H1 (cell line): ENCODE measurements at regions not wholly inside any gene's neighbourhood (a gene's known extent, or its start where the extent isn't known, plus 50 kb on each side); places are given as distances from the start of the nearest gene placed in this dataset.

Experiments
- CTCF ChIA-PET: fragments of 300-600 bp; sonication (Branson Sonifier 250); formaldehyde crosslinking; loops from one replicate; lab custom pipeline; 2021; ENCODE audit not compliant: partially characterized antibody; lab: Charles Lee
- POLR2A ChIA-PET: fragments of 300-600 bp; sonication (Branson Sonifier 250); formaldehyde crosslinking; loops from one replicate; lab custom pipeline; 2021; ENCODE audit warnings: inconsistent platforms; ENCODE audit not compliant: partially characterized antibody; lab: Charles Lee
- DNase-seq, 2 experiments: peaks; one replicate each; pipeline versions ENCODE4 v3.0.0 to v3.0.0-alpha.2; 2010 to 2022; ENCODE audit warnings: low spot score in 2 of 2, low read depth in 1 of 2, mixed read lengths in 1 of 2
- FAIRE-seq: peaks from 2 replicates; lab custom pipeline; 2011; peaks lifted over from hg19 to GRCh38; lab: Jason Lieb, UNC
- H2AFZ ChIP-seq: 2 replicates; pipeline ENCODE4 v1.8.1; 2012; ENCODE audit warnings: low read length, inconsistent platforms
- H2AK5ac ChIP-seq: 2 replicates; pipeline ENCODE4 v1.6.1; 2013; ENCODE audit warnings: low read depth, low read length
- H2BK120ac ChIP-seq: replicated peaks from 2 replicates; pipeline ENCODE3; 2013; ENCODE audit warnings: low read depth, low read length, inconsistent platforms
- H2BK12ac ChIP-seq: 2 replicates; pipeline ENCODE4 v1.6.1; 2013; ENCODE audit warnings: low read depth, low read length
- H2BK15ac ChIP-seq: 2 replicates; pipeline ENCODE4 v1.6.1; 2013; ENCODE audit warnings: low read length
- H2BK20ac ChIP-seq: 2 replicates; pipeline ENCODE4 v1.6.1; 2013; ENCODE audit warnings: low read length
- H2BK5ac ChIP-seq: 2 replicates; pipeline ENCODE4 v1.6.1; 2013; ENCODE audit warnings: low read depth, low read length
- H3K14ac ChIP-seq: 2 replicates; pipeline ENCODE4 v1.6.1; 2013; ENCODE audit warnings: inconsistent platforms; ENCODE audit not compliant: insufficient read length
- H3K18ac ChIP-seq: 2 replicates; pipeline ENCODE4 v1.6.1; 2013; ENCODE audit warnings: low read length; ENCODE audit errors: extremely low read depth
- H3K23ac ChIP-seq: 2 replicates; pipeline ENCODE4 v1.6.1; 2013; ENCODE audit warnings: inconsistent platforms; ENCODE audit not compliant: insufficient read length
- H3K23me2 ChIP-seq: 2 replicates; pipeline ENCODE4 v1.6.1; 2013; ENCODE audit warnings: low read depth, low read length
- H3K27ac ChIP-seq: 2 replicates; pipeline ENCODE4 v1.6.1; 2011; ENCODE audit warnings: low read depth, low read length, inconsistent platforms
- H3K27me3 ChIP-seq, 4 experiments: replicated peaks in 1 of 4; 1 replicate in 1 of 4; 2 replicates in 3 of 4; pipeline versions ENCODE4 v1.6.1 to v1.8.1; 2011 to 2013; ENCODE audit warnings: low read length in 3 of 4, mild to moderate bottlenecking in 3 of 4, inconsistent platforms in 2 of 4, mixed read lengths in 2 of 4, moderate library complexity in 1 of 4; ENCODE audit not compliant: control insufficient read depth in 3 of 4, insufficient read depth in 3 of 4; ENCODE audit errors: extremely low read depth in 1 of 4
- H3K36me3 ChIP-seq, 4 experiments: 2 replicates each; pipeline versions ENCODE4 v1.6.1 to v1.8.1; 2011 to 2013; ENCODE audit warnings: mild to moderate bottlenecking in 4 of 4, low read length in 3 of 4, moderate library complexity in 2 of 4, control low read depth in 1 of 4, inconsistent platforms in 1 of 4; ENCODE audit not compliant: insufficient read depth in 4 of 4, control insufficient read depth in 2 of 4
- H3K4ac ChIP-seq: replicated peaks from 2 replicates; pipeline ENCODE3; 2013; ENCODE audit warnings: low read length, low read depth, mixed read lengths, inconsistent platforms; ENCODE audit not compliant: insufficient read length
- H3K4me1 ChIP-seq, 4 experiments: replicated peaks in 1 of 4; 1 replicate in 1 of 4; 2 replicates in 3 of 4; pipeline versions ENCODE4 v1.6.1 to v1.8.1; 2011 to 2013; ENCODE audit warnings: low read length in 3 of 4, inconsistent platforms in 2 of 4, mixed read lengths in 1 of 4; ENCODE audit not compliant: insufficient read depth in 4 of 4, control insufficient read depth in 3 of 4
- H3K4me2 ChIP-seq, 2 experiments: 2 replicates each; pipeline versions ENCODE4 v1.6.1 to v1.8.1; 2011 to 2013; ENCODE audit warnings: low read depth in 2 of 2, low read length in 2 of 2, control low read depth in 1 of 2, inconsistent platforms in 1 of 2, mild to moderate bottlenecking in 1 of 2; ENCODE audit not compliant: insufficient read depth in 1 of 2
- H3K4me3 ChIP-seq, 4 experiments: fragments of 200-600, 300-600 bp in 1 of 4; sonication (generic), shearing (Covaris generic), sonication (Bioruptor Twin) in 1 of 4; 2 replicates each; pipeline versions ENCODE4 v1.5.1 to v1.8.1; 2011 to 2016; ENCODE audit warnings: low read length in 4 of 4, low read depth in 3 of 4, control low read depth in 2 of 4, inconsistent platforms in 2 of 4, mild to moderate bottlenecking in 2 of 4, mixed read lengths in 1 of 4, moderate library complexity in 1 of 4; ENCODE audit not compliant: insufficient read depth in 2 of 4; ENCODE audit errors: extremely low read depth in 1 of 4
- H3K56ac ChIP-seq: replicated peaks from 2 replicates; pipeline ENCODE3; 2013; ENCODE audit warnings: low read depth, mild to moderate bottlenecking, mixed read lengths, low read length, inconsistent platforms; ENCODE audit not compliant: insufficient read length
- H3K79me1 ChIP-seq: 2 replicates; pipeline ENCODE4 v1.6.1; 2013; ENCODE audit warnings: low read depth, low read length, control low read depth
- H3K79me2 ChIP-seq, 2 experiments: 2 replicates each; pipeline versions ENCODE4 v1.6.1 to v1.8.1; 2012 to 2013; ENCODE audit warnings: low read length in 2 of 2, mild to moderate bottlenecking in 2 of 2, inconsistent platforms in 1 of 2; ENCODE audit not compliant: insufficient read depth in 2 of 2, control insufficient read depth in 1 of 2
- H3K9ac ChIP-seq, 4 experiments: replicated peaks in 1 of 4; 1 replicate in 1 of 4; 2 replicates in 3 of 4; pipeline versions ENCODE4 v1.6.1 to v1.8.1; 2011 to 2013; ENCODE audit warnings: low read depth in 3 of 4, low read length in 3 of 4, control low read depth in 2 of 4, mild to moderate bottlenecking in 2 of 4, moderate library complexity in 2 of 4, inconsistent platforms in 1 of 4; ENCODE audit errors: extremely low read depth in 1 of 4
- H3K9me3 ChIP-seq, 2 experiments: 2 replicates each; pipeline versions ENCODE4 v1.6.1 to v1.8.1; 2012 to 2013; ENCODE audit warnings: mild to moderate bottlenecking in 2 of 2, moderate library complexity in 2 of 2, control low read depth in 1 of 2, inconsistent platforms in 1 of 2, low read depth in 1 of 2, low read length in 1 of 2, mixed read lengths in 1 of 2; ENCODE audit not compliant: insufficient read depth in 2 of 2
- H4K20me1 ChIP-seq, 2 experiments: replicated peaks in 1 of 2; 2 replicates each; pipeline versions ENCODE3 to v1.8.1; 2011 to 2013; ENCODE audit warnings: inconsistent platforms in 2 of 2, low read length in 2 of 2, mild to moderate bottlenecking in 1 of 2; ENCODE audit not compliant: insufficient read depth in 2 of 2, control insufficient read depth in 1 of 2
- H4K5ac ChIP-seq: 2 replicates; pipeline ENCODE4 v1.6.1; 2013; ENCODE audit warnings: low read length, low read depth, mixed read lengths, inconsistent platforms; ENCODE audit not compliant: insufficient read length
- H4K8ac ChIP-seq: 2 replicates; pipeline ENCODE4 v1.8.0; 2013; ENCODE audit warnings: mild to moderate bottlenecking, moderate library complexity, low read length, inconsistent platforms; ENCODE audit not compliant: insufficient read depth; ENCODE audit errors: extremely low read depth
- H4K91ac ChIP-seq: replicated peaks from 2 replicates; pipeline ENCODE3; 2013; ENCODE audit warnings: low read length, mixed read lengths, inconsistent platforms; ENCODE audit not compliant: insufficient read length
- ATF2 ChIP-seq: IDR thresholded peaks from 2 replicates; pipeline ENCODE4 v1.6.1; 2012; ENCODE audit warnings: low read length, inconsistent platforms
- CHD1 ChIP-seq: IDR thresholded peaks from 2 replicates; pipeline ENCODE4 v1.6.1; 2012; ENCODE audit warnings: low read depth, low read length, improper control_type of control experiment
- CTCF ChIP-seq, 3 experiments: IDR thresholded peaks; 1 replicate in 2 of 3; 2 replicates in 1 of 3; pipeline versions ENCODE4 v1.5.1 to v1.6.1; 2011; ENCODE audit warnings: low read length in 3 of 3, mild to moderate bottlenecking in 3 of 3, inconsistent platforms in 2 of 3, low read depth in 1 of 3, moderate library complexity in 1 of 3; ENCODE audit not compliant: insufficient read depth in 1 of 3; ENCODE audit errors: control extremely low read depth in 1 of 3
- GTF2F1 ChIP-seq: IDR thresholded peaks from 2 replicates; pipeline ENCODE4 v1.6.1; 2012; ENCODE audit warnings: low read depth, low read length, improper control_type of control experiment, borderline replicate concordance
- KDM4A ChIP-seq: IDR thresholded peaks from one replicate; pipeline ENCODE4 v1.7.1; 2012; ENCODE audit warnings: low read depth, mild to moderate bottlenecking, moderate library complexity, low read length, inconsistent platforms; ENCODE audit not compliant: severe bottlenecking
- RXRA ChIP-seq: IDR thresholded peaks from 2 replicates; pipeline ENCODE4 v1.6.1; 2011; ENCODE audit warnings: low read depth, mild to moderate bottlenecking, low read length, moderate library complexity; ENCODE audit not compliant: insufficient read depth
- SP4 ChIP-seq: IDR thresholded peaks from 2 replicates; pipeline ENCODE4 v1.6.1; 2012; ENCODE audit warnings: low read length, inconsistent platforms
- TAF7 ChIP-seq: optimal IDR thresholded peaks from 2 replicates; pipeline ENCODE3; 2011; ENCODE audit warnings: low read depth, mild to moderate bottlenecking, inconsistent platforms, low read length, moderate library complexity, borderline replicate concordance
- TCF12 ChIP-seq: IDR thresholded peaks from 2 replicates; pipeline ENCODE4 v1.6.1; 2011; ENCODE audit warnings: low read depth, mild to moderate bottlenecking, low read length
- WGBS, 2 experiments: shearing (Covaris generic) in 1 of 2; methylation state at CpG; one replicate each; pipeline versions ENCODE4 v1.1.6 to v1.1.7; 2013 to 2015; ENCODE audit warnings: low lambda C conversion rate in 2 of 2, mixed read lengths in 2 of 2, inconsistent platforms in 1 of 2, low coverage in 1 of 2, missing lambda C conversion rate in 1 of 2; ENCODE audit not compliant: insufficient replicate concordance in 2 of 2, insufficient coverage in 1 of 2, insufficient read length in 1 of 2; ENCODE audit errors: extremely low coverage in 1 of 2, missing lambda C conversion rate in 1 of 2; 5-methylcytosine and 5-hydroxymethylcytosine counted together

GRCh38 chr12:124395284-124395752 lies 100.4 kb downstream of the RFLNA start:
- H3K56ac ChIP-seq, result no peak overlapping the region
- H2BK5ac ChIP-seq, result peak overlapping the region; percentile 35; the same call in 1 of the 2 replicates
- H2AK5ac ChIP-seq, result no peak overlapping the region
- H3K18ac ChIP-seq, result no peak overlapping the region
- no peaks in the 10 kb centered on the region; the same call in 1 of the 2 replicates for H3K79me1 ChIP-seq
- ChIA-PET POLR2A (interaction anchor here (3.3 kb wide), 1 partner anchor 15 kb away, joined by 9 read pairs; no protein-coding TSS in a partner anchor), CTCF (interaction anchor here (1.0 to 1.4 kb wide), 2 partner anchors 12 to 19 kb away, joined by 3 read pairs; no protein-coding TSS in a partner anchor)
- H3K9ac ChIP-seq, result no peak overlapping the region
- DNase-seq (no peak), FAIRE-seq (no peak)
- no peaks in the 10 kb centered on the region for H3K27me3 ChIP-seq
- H4K5ac ChIP-seq, result no peak overlapping the region
- H3K36me3 ChIP-seq, result peaks cover 5 to 16% (median 9%) of the 10 kb centered on the region in 4 experiments; a peak in 5 of 8 replicates
- no peaks in the 10 kb centered on the region; a peak in 1 of 4 replicates for H3K79me2 ChIP-seq
- no peaks in the 10 kb centered on the region for H3K9me3 ChIP-seq
- peaks cover 17% of the 10 kb centered on the region in 2 experiments for H4K20me1 ChIP-seq
- WGBS, 2 experiments, result 94% methylated on average over 18 of the region's 21 CpGs; no CpG with 5 or more reads in 1 of the 2 experiments
- no peak overlapping the region for H3K4ac ChIP-seq
- H4K8ac ChIP-seq, result no peak overlapping the region
- no peaks in the 10 kb centered on the region for H3K23me2 ChIP-seq
- H3K4me2 ChIP-seq, result no peak overlapping the region
- no peak overlapping the region for H2BK20ac ChIP-seq
- H3K14ac ChIP-seq, result no peak overlapping the region
- no peak overlapping the region for H3K4me3 ChIP-seq
- H2BK15ac ChIP-seq, result no peak overlapping the region
- peaks cover 0 to 17% (median 10%) of the 10 kb centered on the region in 4 experiments; a peak in 6 of 7 replicates for H3K4me1 ChIP-seq
- H3K27ac ChIP-seq, result no peak overlapping the region
- H3K23ac ChIP-seq, result no peak overlapping the region
- no peak overlapping the region for H2AFZ ChIP-seq
- no peak overlapping the region for H2BK120ac ChIP-seq
- no peak overlapping the region for H2BK12ac ChIP-seq
- H4K91ac ChIP-seq, result no peak overlapping the region
- TF ChIP-seq GTF2F1, result no peak
- TF ChIP-seq SP4, result no peak
- TF ChIP-seq KDM4A, result no peak
- TF ChIP-seq CTCF (IDR thresholded peaks at IDR 0.05; ENCODE audit: control extremely low read depth in 1 of 3, insufficient read depth in 1 of 3, low read depth in 1 of 3, low read length in 3 of 3), result no peak
- no peak for TF ChIP-seq RXRA
- no peak for TF ChIP-seq CHD1
- TF ChIP-seq TAF7, result no peak
- no peak for TF ChIP-seq ATF2
- no peak for TF ChIP-seq TCF12
